Hippocampal formation (tissue), 2 donors: ENCODE measurements at regions not wholly inside any gene's neighbourhood (a gene's known extent, or its start where the extent isn't known, plus 50 kb on each side); places are given as distances from the start of the nearest gene placed in this dataset.

Experiments
- DNase-seq, 2 donors: peaks; one replicate each; lab custom pipeline; 2025; lab: John Stamatoyannopoulos, UW

DNA sequence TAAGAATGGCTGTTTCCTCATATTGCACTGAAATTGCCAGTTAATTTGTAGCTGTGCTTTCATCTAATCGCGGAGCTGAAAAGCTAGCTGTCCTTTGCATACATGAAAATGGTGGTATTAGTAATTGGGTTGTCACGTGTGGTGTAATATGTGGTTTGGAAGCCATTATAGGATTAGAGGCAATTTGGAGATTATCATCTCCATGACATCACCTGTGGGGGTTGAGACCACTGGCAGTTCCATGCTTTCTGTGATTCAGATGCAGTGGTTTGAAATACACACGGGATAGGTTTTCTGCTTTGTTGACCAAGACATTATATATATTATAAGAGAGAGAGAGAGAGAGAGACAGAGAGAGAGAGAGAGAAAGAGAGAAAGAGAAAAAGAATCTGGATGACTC, 180.8 kb downstream of the RAB11FIP2 start:
- DNase-seq = no peak

DNA sequence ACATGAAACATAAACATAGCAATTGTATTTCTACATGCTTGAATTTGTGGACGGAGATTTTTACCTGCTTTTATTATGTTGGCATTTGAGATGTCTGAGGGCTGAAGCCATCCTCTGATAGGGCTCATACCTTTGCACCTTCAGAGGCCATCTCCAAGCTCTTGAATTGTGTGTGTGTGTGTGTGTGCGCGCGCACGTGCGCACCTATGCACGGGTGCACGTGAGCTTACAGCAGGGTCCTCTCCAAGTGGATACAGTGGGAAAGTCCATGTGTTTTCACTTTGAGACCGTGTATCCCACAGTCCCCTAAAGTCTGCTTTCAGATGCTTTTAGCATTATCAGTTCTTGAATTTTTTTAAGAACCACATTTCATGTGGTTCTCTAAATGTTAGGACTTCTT, 178.6 kb downstream of the RAB11FIP2 start:
- no peak for DNase-seq

DNA sequence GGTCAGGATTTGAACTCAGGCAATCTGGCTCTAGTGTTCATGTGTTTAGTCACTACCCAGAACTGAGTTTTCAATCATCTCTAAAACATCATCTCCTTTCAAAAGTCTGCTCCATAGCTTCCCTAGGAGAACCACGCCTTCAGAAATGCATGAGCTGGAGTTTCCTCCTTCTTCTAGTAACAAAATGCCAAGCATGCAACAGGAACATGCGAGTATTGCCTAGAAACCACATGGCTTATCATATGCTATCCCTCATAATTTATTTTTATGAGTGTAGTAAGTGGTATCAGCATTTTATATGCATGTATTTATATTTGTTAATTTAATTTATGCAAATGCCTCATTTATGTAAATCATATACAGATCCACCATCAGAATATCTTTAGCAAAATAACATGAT, 170.9 kb downstream of the RAB11FIP2 start:
- DNase-seq = no peak

DNA sequence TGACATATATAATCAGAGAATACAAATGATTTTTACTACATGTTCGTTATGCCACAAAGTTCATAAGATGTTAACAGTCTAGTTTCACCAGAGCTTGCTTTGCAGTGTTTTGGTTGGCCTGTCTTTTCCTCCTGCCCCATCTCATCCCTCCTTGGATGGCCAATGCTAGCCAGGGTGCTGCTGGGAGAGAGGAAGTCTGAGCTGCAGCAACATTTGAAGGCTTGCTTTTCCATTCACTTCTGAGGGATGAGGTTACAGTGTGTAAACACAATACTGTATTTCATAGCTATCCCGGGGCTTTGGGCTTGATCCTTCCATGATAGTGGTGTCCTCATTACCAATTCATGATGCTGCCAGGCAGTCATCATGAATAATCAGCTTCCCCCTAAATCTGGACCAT, 170.5 kb downstream of the RAB11FIP2 start:
- DNase-seq = no peak

DNA sequence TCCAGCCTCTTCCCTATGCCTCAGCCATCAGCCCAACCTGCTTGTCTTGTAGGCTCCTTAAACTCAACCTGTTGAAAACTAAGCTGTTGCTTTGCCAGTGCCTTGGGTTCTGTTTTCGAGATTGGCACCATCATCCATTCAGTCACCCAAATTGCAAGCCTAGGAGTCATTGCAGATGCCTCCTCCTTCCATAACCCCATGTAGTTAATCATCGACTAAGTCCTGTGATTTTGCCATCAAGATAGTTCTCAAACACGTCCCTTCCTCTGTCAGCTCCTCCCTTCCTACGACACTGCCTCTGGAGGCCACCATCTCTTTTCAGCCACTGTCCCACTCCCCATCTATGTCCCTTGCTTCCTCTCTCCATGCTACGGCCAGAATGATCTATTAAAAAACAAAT, 168.1 kb downstream of the RAB11FIP2 start:
- DNase-seq = no peak

DNA sequence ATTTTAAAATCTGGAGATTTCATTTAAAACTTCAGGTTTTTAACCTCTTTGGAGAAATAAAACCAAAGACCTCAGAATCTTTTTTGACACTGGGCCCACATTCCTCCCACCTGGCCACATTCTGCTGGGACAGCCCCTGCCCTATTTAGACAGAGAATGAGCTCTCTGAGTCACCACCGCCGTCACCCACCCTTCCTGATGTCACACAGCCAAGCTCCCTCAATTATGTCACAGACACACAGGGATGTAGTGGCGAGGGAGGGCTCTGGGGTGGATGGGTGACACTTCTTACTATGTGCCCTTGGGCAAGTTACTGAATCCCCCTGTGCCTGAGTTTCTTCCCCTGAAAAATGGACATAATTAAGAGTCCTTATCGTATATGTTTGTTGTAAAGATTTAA, 162.6 kb downstream of the RAB11FIP2 start:
- DNase-seq = no peak

DNA sequence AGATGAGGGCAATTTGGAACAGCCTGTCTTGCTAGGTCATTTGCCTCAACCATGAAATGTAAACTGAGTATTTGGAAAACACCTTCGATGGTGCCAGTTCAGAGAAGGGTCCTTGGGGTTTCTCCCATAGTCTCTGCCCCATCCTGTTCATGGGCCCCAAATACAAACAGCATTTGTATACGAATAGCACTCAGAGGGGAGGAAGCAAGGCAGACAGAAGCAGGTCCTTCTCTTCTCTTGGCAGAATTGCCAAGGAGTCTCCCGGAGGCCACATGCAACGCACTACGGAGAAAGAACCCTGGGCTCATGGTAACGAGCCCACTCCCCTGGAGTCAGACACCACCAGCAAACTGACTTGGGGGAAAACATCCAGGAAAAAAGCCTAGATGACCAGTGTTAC, 162.1 kb downstream of the RAB11FIP2 start:
- no peak for DNase-seq

DNA sequence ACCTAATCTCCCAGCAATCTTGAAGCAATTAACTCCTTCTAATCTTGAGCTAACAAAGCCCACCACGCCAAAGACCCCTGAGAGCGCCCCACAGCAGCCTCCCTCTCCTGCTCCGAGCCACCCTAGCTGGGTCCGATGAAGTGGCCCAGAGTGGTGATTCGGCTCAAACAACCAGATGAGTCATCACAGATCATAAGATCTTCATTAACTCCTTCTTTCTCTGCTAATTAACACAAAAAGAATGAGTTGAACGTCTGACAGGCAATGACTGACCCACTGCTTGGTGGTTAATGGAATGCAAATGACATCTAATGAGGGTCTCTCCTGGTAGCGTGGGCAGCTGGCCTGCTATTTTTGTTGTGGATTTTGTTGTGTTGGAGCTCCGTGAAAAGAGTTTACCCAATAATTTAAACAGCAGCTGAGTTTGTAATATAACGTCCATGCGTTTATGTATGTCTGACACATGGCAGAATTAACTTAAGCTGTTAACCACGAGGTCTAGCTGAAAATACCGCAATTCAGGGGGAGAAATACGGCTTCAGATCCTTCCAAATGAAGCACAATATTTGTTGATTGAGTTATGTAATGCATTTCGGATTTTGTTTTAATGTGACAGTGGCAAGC, 161.4 kb downstream of the RAB11FIP2 start:
- no peak for DNase-seq

DNA sequence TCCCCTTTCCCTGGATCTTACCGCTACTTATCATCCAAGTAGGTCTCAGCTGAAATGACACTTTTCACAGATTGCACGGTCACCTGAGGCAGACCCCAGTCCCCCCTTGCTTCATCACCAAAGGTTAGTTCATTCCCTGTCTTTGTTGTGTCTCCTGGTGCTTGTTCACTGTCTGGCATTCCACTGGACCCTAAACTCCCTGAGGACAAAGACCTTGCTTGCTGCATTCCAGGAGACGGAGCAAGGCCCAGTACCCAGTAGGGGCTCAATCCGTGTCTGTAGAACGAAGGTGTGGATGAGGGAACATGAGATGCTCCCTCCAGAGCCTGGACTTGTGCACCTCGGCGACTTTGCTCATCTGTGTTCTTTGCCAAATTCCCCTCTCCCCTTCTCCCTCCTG, 160.0 kb downstream of the RAB11FIP2 start:
- no peak for DNase-seq

DNA sequence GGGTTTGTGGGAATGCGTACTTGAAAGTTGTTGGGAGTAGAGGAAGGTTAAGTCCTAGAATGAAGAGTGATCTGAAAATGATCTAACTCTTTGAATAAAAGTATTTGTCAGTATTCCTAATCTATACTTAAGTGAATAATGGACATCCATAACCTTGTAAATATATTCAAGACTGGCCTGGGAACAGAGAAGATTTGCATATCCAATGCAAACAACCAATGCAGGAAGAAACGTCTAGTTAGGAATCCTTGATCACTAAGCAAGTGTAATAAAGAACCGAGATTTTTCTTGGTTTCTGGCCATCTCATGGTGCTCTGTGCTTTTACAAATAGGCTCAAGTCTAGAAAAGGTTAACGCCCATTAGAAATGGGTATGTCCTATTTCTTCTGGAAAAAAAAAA, 157.1 kb downstream of the RAB11FIP2 start:
- no peak for DNase-seq

DNA sequence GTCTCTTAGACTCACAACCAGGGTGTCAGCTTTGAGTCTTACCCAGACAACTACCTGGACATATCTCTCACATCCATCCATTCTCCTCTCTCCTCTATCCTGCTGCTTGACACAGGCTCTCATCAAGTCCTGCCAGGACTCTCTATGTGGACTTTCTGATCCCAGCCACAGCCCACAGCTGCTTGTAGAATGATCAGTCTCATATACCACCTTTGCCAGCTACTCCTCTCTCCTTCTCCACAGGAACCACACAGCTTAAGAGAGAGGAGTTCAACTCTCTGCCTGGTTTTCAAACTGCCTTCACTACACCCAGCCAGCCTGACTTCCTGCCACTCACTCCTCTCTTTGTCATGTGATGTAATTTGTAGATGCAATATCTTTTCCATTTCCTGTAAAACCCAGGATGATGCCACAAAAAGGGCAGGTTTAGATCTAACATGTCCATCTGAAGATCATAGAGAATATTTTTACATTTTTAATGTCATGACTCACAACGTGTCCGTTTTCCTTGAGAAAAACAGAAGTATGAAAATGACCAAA, 154.0 kb downstream of the RAB11FIP2 start:
- no peak for DNase-seq

DNA sequence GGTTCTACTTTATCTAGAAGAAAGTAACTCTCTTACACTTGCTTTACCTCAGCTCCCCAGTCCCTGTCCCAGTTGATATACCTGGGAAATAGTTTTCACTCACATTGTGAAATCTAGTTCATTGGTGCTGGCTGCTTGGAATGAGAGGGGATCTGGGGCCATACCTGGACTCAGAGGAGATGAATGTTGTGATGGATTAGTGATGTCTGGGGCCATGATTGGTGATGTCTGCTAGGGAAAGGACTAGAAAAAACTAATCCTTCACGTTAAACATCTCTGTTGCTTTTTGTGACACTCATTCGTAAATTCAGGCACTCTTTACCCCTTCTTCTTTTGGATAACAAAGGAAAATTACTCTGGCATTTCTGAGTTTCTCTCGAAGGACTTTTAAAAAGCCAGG, 152.4 kb downstream of the RAB11FIP2 start:
- DNase-seq = no peak

DNA sequence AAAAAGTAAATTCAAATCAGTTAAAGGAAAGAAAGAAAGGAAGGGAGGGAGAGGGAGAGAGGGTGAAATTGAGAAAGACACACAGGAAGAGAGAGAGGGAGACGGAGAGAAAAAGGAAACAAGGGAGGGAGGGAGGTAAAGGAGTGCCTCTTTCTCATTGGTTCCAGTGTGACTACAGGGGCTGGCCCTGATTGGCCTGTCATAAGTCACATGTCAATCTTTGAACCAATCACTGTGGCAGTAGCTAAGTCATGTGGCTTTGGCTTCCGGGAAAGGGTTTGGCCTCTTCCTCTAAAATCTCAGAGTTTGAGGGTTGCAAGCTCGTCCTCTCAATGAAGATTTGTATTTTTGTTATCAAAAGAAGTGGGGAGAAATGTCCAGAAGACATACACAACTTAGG, 150.2 kb downstream of the RAB11FIP2 start:
- no peak for DNase-seq

DNA sequence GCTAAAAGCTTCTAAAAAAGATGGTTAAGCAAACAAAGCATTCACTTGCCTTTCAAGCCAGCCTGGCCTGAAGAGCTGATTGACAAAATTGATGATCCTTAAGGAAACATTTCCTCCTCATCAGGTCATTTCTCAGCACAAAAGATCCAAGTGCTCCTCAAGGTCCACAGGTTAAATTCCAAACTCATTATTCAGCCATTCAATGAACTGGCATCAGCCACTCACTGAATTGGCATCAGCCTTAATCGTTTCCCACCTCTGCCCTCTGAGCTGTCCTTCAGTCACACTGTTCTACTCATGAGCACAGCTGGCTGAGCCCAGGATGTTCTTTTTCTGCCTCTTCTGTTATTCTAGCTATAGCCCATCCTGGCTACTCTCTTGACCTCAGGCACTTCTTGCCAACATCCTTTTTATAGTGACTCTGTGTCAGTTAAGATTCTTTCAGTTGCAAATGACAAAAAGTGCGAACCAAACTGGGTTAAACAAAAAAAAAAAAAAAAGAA, 147.5 kb downstream of the RAB11FIP2 start:
- DNase-seq = no peak

DNA sequence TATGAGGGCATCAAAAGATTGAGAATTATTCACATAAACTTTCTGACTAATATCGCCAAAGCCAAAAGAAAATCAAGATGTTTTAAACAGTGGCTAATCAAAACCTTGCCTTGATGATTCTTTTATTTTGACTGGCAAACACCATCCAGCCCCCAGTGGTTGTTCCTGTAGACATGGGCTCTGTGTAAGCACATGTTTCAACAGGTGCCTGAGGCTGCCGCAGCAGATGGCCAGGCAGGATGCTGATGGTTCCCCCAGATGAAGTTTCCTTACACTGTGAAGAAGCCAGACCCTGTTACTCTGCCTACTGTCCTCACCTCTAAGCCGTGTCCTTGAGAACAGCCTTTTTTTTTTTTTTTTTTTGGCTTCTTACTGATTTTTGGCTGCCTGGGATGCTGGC, 146.5 kb downstream of the RAB11FIP2 start:
- no peak for DNase-seq

DNA sequence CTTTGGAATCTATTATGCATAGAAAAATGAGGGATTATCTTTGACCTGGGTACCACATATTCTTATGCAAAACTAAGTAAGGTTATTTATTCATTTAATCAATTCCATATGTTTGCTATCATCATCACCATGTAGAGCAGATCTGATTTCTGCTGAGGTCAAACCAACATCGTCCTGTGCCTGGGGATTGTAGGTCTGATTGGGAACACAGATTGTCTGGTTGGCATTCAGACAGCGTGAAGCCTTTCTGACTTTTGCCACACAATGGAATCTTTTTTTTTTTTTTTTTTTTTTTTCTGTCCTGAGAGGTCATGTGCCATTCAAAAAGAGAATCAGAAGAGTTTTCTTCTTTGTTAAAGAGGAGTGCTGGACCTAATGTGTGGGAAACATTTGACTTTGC, 142.9 kb downstream of the RAB11FIP2 start:
- DNase-seq = no peak

DNA sequence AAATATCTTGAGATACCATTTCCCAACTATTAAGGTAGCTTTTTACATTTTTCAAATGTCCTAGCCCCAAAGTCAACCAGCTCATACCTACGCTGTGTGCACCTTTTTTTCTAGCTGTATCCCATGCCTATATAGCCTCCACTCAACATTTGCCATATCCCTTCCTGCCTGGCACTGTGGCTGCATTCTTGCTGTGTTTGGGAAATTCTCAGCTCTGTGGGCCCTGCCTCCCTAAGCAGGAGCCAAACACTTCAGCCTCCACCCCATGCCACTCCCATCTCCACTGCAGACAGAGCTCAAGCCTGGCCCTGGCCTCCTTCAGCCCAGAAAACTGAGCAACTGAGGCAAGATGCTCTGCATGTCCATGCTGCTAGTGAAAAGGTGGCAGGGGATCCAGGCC, 141.3 kb downstream of the RAB11FIP2 start:
- DNase-seq = no peak

DNA sequence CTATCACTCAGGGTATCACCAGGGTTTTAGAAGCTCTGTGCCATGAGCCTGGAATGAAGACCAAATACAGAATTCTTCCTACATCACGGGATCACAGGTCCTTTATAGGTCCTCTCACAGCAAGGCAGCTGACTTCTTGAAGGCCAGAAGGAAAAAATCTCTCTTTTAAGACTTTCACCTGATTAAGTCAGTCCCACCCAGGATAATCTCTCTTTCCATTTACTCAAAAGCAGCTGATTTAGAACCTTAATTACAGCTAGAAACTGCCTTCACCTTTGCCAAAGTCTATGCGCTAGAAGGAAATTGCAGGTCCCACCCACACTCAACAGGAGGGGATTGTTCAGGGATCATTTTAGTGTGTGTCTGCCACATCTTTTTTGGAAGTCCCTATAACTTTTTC, 135.1 kb downstream of the RAB11FIP2 start:
- no peak for DNase-seq

DNA sequence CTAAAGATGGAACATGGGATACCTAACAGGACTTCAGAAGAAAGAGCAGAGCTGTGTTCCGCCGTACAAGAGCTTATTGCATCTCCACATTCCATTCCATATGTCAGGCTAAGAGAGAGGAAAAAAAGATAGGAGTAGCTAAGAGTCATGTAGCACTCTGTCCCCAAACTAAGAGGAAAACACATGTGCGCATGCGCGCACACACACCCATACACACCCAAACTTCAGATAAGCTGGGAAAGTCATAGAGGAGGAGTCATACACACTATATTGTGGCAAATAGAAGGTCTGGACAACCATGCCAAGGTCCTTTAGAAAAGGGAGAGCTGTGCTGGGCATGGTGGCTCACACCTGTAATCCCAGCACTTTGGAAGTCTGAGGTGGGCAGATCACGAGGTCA, 132.4 kb downstream of the RAB11FIP2 start:
- DNase-seq = no peak

DNA sequence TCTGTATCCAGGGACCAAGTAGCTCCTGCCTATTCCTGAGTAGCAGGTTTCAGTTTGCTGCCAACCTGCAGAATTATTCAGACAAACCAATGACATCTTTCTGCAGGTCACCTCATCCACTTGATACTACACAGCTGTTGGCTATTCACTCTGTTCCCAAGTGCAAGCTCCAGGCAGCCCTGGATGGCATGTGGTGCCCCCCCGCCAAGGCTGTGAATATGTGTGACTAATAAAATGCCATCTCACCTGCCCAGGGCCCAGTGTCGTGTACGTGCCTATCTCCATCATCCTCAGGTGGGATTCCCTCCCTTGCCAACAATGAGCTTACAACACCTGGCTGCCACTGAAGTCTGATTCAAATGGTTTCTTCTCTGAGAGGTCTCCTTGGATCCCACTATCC, 125.8 kb downstream of the RAB11FIP2 start:
- DNase-seq = no peak

DNA sequence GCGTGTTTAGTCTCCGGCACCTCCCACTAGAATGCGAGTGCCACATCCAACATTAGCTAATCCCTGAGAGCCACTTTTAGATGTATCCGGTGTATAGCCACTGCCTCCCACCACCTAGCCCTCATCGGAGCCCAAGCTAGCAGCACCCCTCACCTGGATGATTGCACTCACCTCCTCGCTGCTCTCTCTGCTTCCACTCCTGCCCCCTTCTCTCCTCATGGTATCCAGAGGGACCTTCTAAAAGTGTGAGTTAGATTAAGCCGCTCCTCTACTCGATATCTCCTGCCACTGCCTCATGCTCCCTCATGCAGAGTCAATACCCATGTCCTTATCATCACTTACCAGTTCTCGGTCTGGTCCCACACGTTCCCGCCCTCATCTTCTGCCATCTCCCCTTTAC, 125.3 kb downstream of the RAB11FIP2 start:
- no peak for DNase-seq

DNA sequence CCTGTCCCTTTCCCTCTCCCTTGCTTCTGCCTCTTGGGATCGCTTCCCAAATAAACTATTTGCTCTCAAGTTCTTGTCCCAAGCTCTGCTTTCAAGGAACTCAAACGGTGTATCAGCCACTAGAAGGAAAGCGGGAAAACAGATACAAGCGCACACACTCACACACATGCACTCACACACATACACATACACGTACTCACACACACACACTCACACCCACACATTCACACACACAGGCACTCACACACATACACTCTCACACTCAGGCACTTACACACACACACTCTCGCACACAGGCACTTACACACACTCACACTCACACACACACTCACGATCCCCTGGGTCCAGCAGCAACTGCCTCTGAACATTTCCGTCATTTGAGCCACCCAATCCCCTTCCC, 121.9 kb downstream of the RAB11FIP2 start:
- DNase-seq = no peak

DNA sequence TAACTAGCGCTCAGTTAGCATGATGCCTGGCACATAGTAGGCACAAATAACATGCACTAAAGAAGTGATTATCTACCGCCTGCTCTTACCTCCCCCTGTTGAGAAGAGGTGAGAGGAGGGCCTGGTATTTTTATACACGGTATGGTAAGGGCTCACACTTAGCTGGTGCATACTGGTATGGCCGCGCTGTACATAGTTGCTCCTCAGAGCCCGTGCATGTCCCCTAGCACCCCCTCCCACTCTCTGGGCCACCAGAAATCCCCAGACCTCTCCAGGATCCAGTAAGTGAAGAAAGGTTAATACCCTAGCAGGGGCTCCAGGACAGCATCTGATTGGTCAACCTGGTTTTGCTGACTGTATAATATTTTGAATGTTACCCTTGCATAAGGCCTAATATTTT, 121.4 kb downstream of the RAB11FIP2 start:
- DNase-seq = no peak

DNA sequence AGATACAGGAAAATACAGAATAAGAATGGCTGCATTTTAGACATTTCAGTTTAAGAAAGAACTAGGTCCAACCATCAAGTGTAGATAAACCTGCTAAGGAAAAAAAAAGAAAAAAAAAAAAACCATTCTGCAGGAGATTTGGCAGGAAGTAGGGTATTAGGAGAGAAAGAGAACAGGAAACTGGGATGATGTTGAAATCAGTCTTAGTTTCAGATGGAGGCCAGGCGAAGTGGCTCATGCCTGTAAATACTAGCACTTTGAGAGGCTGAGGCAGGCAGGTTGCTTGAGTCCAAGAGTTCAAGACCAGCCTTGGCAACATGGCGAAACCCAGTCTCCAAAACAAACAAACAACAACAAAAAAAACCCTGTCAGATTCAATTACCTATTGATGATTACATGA, 120.2 kb downstream of the RAB11FIP2 start:
- DNase-seq = no peak
